Erythroblast (primary cell): ENCODE measurements at regions not wholly inside any gene's neighbourhood (a gene's known extent, or its start where the extent isn't known, plus 50 kb on each side); places are given as distances from the start of the nearest gene placed in this dataset.

Source experiments
- GATA1 ChIP-seq: IDR thresholded peaks from 2 replicates; pipeline ENCODE4 v1.6.1; 2011; ENCODE audit warnings: low read depth, mild to moderate bottlenecking, control low read depth, low read length, moderate library complexity
- POLR2A ChIP-seq: IDR thresholded peaks from 2 replicates; pipeline ENCODE4 v1.6.1; 2011; ENCODE audit warnings: mild to moderate bottlenecking, low read length

- TF ChIP-seq POLR2A, result no peak
- TF ChIP-seq GATA1, result no peak
Observed at GRCh38 chr18:24536834-24537233, 76.4 kb downstream of the HRH4 start.
